HL-60 (cell line): ENCODE measurements at regions not wholly inside any gene's neighbourhood (a gene's known extent, or its start where the extent isn't known, plus 50 kb on each side); places are given as distances from the start of the nearest gene placed in this dataset.

Experiments used
- CTCF ChIP-seq: IDR thresholded peaks from one replicate; pipeline ENCODE4 v1.5.1; 2011; ENCODE audit warnings: low read length, control low read depth, inconsistent platforms; ENCODE audit not compliant: insufficient read depth
- GABPA ChIP-seq: IDR thresholded peaks from 2 replicates; pipeline ENCODE4 v1.6.1; 2012; ENCODE audit warnings: low read depth
- POLR2AphosphoS5 ChIP-seq: IDR thresholded peaks from 2 replicates; pipeline ENCODE4 v1.6.1; 2012; ENCODE audit warnings: low read depth
- REST ChIP-seq: IDR thresholded peaks from 2 replicates; pipeline ENCODE4 v1.6.1; 2012; ENCODE audit warnings: low read depth; ENCODE audit not compliant: insufficient replicate concordance
- SPI1 ChIP-seq: IDR thresholded peaks from 2 replicates; pipeline ENCODE4 v1.6.1; 2012; ENCODE audit warnings: low read depth, mild to moderate bottlenecking, borderline replicate concordance

GRCh38 chr10:83205861-83206260 is 933.4 kb upstream of the GHITM start:
- TF ChIP-seq CTCF, result no peak
- TF ChIP-seq REST, result no peak
- TF ChIP-seq POLR2AphosphoS5, result no peak
- no peak for TF ChIP-seq GABPA
- TF ChIP-seq SPI1, result no peak
